Activated CD4-positive, alpha-beta T cell treated with anti-CD3 and anti-CD28 coated beads, Interleukin-10, Interleukin-2, amounts not matched to agents 100 ng/mL and 50 ng/mL, durations not matched to agents 16 hours and 8 hours (primary cell): ENCODE measurements at regions not wholly inside any gene's neighbourhood (a gene's known extent, or its start where the extent isn't known, plus 50 kb on each side); places are given as distances from the start of the nearest gene placed in this dataset.
"Not testable (repeated sequence)": the region's sequence is repeated elsewhere in the genome, so short reads cannot be mapped to it uniquely, and the experiment has no call there.

ENCODE experiments used
- DNase-seq: peaks from one replicate; pipeline ENCODE4 v3.0.0-alpha.2; 2020

DNA sequence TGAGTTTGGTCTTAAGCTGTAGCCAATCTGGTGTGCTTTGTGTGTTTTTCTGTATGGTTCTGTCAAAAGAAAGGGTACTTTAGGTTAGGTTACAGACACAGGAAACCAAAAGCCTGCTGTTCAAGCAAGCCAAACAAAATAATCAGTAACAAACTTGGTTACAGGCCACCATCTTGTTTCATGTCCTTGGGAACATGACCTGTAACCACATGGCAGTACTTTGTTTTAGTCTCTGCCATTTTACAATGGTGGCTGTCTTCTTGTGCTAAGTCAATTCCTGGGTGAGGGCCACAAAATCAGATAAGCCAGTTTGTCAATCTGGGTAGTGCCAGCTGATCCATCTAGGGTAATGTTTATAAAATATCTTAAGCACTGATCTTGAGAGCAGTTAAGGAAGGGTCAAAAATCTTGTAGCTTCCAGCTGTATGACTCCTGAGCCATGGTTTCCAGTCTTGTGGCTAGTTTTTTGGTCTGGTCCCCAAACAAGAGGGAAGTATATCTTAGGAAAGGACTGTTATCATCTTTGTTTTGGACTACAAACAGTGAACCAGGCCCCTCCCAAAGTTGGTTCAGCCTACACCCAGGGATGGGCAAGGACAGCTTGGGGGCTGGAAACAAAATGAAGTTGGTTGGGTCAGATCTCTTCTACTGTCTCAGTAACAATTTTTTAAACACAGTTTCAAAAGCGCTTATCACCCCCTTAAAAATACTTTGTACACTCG is 90.0 kb downstream of the IGLL5 start:
- DNase-seq, result no peak

DNA sequence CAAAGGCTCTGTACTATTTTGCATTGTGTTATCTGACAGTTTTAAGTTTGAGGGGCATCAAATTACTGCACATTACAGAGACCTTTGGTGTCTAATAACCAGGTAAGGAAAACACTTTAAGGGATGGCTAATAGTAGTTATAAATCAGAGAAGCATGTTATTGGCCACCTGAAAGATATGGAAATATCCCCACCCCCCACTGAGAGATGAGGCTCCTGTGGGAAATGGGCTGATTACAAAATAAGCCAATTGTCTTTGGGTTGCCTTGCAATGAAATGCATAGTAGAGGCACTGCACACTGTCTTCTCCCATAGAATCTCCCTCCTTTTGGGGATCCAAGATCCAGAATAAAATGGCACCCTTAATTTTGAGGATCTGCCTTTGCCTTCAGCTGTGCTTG is 91.0 kb downstream of the IGLL5 start:
- DNase-seq, result no peak

DNA sequence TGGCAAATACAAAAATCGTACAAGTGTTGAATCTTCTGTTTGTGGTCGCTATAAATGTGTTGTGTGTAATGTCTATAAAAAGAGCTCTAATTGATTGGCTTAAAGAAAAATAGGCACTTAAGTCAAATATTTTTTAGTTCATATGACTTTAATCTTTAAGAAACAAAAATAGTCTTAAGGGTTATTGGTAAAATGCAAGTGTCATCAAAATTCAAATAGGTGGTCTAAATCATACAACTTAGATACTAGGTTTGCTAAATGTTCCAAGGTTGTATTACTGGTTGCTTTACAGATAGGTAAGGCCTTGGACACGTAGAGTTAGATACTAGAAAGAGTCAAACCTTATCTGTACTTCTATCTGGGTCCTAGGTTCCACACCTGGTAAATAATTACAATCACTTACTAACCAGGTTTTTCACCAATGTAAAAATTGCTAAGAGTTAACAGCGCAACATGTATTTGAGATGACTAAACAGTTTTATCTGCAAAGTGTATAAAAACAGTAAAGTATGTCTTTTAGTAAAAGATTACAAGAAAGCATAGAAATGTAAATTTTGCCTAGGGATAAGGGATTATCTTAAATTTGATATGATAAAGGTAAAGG is 91.1 kb upstream of the GNAZ start:
- no peak for DNase-seq

DNA sequence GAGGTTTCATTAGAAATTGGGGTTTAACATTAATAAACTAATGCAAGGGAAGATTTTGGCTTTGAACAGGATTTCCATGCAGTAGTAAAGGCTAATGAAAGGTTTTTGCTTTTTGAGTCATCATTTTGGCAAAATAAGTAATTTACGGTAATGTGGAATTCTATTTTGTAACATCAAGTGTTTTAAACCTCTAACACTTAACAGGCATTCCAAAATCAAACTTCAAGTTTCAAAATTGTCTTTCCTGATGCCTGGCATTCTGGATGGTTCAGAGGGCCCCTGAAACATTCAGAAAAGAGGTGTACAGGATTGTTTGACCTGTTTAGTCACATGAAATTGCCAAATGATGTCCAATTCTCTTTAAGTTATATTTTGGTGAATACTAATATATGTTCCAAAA is 90.4 kb upstream of the GNAZ start:
- no peak for DNase-seq

DNA sequence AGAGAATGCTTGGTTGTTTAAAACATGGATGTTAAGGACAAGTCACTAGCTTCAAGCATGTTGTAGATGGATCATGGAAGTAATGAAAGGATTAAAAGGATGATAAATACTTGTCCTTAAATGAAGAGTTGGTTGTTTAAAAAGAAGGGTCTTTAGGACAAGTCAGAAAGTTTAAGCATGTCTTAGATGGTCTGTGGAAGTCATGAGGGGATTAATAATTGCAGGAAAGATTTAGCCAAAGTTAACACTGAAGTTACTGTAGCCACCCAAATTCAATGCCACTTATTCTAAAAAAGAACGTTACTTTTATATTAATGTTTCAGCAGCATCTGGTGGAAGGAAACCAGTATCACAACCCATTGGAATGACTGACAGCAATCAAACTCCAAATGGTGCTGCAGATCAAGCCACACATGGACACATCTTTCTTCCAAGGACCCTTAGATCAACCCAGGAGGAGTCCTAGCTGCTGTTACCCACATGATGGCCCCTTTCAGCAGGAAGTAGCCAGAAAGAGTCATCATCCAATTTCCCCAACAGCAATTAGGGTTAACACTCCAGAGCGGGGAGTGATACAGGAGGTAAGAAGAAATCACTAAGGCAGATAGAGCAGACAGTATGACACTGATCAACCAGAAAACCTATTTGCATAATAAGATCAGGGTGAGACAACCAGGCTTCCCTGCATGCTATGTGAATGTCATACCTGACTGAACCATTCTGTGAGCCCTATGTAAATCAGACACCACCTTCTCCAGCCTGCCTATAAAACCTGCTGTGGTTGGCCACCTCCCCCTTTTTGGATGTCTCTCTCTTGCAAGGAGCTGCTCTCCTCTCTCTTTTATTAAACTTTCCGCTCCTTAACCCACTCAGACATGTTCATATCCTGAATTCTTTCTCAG is 88.4 kb upstream of the GNAZ start:
- no peak for DNase-seq

DNA sequence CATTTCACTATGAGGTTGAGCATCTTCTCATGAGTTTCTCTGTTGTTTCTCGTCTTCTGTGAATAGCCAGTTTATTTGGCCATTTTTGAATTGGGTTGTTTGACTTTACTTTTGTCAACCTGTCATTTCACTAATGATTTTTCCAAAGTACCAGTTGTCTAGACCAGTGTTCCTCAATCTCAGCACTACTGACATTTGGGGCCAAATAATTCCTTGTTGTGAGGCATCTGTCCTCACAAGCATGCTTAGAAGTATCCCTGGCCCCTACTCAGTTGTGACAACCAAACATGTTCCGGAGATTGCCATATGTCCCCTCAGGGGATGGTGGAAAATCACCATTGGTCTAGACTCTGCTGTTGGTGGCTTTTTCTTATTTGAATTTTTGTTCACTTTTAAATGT is 87.7 kb upstream of the GNAZ start:
- no peak for DNase-seq

DNA sequence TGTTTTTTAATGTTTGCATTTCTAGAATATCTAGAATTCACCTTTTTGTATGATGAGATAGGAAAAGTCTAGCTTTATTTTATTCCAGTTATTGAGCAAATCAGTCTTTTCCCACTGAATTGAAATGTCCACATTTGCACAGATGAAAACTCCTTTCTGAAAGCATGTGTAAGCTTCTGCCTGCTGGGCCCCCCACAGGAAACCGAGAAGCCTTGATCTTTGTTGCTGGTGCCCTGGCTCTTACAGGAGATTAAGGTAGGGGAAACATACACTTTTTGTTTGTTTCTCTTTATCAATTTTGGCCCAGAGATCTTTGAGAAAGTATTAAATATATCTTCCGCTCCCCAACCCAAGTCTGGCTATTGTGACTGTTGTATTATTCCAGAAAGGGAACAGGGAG is 87.2 kb upstream of the GNAZ start:
- no peak for DNase-seq

DNA sequence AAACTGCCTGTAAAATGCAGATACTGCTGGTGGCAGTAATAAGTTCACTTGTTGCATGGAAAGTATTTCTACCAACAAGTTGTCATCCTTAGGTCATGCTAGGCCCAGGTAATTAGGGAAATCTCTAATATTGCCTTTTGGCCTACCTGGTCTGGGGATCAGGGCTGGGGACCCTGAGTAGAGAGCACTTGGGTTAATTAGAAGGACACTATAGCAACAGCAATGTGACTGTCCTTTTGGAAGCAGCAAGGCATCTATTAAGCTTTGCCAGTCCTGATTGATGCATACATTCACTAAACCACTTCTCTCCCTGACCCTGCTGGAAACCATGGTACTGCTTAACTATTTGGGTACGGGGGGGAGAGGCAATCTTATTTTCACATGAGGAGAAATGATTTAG is 86.5 kb upstream of the GNAZ start:
- DNase-seq, result no peak

DNA sequence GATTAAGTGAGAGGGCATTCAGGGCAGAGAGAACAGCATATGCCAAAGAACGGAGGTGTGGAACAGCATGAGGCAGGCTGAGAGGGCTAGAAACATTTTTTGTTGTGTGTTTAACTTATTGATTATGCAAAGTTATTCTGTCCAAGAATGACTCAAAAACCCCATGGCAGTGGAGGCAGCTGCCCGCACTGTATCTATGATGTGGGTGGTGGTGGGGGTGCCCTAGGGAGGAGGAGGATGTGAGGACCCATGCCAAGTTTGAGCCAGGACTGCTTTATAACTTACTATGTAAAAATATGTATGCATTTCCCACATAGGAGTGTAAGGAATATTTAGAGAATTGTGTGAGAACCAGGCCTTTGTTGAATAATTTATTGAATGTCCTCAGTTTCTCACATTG is 85.4 kb upstream of the GNAZ start:
- DNase-seq, result no peak

DNA sequence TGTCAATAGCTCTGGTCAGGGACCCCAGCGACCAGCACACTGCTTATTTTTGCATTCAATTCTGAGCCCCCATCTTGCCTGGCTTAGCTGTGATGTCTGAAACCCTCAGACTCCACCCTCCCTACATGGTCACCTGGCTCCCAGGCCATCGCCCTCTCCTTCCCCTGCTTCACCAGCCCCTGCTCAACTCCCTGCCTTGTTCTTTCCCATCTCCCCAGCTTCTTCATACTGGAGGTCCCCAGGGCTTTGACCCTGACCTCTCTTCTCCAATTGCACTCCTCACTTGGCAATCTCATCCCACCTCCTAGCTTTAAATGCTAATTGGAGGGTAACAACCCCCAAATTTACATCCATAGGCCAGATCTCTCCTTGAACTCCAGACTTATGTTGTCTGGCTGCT is 84.3 kb upstream of the GNAZ start:
- DNase-seq, result no peak

DNA sequence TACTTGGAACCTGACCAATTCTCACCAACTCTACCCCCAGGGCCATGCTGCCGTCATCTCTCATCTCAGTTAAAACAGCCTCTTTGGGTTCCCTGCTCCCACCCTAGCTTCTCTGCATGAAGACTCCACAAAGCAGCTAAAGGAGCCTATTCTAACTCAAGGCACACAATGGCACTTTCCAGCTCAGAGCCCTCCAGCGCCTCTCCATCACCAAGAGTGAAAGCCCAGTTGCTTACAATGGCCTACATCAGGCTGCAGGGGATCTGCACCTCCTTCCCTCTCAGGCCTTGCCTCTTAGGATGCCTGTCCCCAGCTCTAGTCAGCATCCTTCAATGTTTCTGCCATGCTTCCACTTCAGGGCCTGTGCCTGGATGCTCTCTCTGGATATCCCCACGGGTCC is 83.7 kb upstream of the GNAZ start:
- no peak for DNase-seq

DNA sequence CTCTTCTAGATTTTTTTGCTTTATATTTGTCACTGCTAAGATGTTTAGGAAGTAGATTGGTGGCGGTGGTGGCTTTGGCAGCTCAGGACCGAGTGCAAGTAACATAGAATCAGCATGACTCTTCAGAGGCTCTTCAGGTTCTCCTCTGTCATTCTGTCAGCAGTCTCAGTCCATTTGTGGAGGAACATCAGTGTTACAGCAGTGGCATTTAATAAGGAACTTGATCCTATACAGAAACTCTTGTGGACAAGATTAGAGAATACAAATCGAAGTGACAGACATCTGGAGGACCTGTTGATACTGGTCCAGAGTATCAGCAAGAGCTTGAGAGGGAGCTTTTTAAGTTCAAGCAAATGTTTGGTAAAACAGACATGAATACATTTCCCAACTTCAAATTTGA is 82.2 kb upstream of the GNAZ start:
- DNase-seq, result no peak

DNA sequence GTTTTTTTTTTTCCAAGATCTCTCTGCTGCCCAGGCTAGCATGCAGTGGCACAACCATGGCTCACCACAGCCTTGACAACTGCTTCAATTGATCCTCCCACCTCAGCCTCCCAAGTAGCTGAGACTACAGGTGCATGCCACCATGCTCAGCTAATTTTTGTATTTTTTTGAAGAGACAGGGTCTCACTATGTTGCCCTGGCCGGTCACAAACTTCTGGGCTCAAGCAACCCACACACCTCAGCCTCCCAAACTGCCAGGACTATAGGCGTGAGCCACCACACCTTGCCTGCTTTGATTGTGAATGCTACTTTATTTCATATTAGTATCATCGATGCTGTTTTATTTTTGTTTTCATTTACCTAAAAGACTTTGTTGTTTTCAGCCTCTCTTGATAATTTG is 81.5 kb upstream of the GNAZ start:
- DNase-seq, result no peak

DNA sequence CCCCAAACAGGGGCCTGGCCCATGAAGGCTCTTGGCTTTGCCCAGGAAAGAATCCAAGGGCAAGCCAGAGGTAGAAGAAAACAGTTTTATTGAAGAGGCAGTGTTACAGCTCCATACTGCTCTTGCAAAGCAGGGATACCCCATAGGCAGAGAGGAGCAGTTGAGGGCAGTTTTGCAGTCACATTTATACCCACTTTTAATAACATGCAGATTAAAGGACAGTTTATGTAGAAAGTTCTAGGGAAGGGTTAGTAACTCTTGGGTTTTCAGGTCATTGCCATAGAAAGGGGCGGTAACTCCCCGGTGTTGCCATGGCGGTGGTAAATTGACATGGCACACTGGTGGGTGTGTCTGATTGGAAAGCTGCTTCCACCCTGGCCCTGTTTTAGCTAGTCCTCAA is 80.5 kb upstream of the GNAZ start:
- no peak for DNase-seq

DNA sequence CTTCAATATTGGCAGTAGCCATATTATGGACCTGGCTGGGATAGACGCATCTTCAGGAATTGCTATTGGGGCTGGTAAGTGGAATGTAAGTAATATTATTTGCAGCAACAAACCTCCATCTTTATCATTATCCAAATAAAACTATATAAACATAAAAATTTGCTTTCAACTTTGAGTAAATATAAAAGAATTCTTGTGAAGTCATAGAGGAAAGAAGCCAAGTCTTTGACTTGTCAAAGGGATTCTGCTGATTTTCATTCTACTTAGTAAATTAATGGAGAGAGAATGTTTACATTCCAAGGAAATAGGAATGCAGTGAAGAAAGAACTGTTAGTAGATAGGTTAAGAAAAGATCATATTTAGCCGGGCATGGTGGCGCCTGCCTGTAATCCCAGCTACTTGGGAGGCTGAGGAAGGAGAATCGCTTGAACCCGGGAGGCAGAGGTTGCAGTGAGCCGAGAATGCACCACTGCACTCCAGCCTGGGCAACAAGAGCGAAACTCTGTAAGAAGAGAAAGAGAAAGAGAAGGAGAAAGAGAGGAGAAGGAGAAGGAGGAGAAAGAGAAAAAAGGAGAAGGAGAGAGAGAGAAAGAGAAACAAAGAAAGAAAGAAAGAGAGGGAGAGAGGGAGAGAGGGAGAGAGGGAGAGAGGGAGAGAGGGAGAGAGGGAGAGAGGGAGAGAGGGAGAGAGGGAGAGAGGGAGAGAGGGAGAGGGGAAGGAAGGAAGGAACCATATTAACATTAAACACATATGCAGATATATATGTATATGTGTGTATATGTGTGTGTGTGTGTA is 79.4 kb upstream of the GNAZ start:
- not testable (repeated sequence) for DNase-seq

DNA sequence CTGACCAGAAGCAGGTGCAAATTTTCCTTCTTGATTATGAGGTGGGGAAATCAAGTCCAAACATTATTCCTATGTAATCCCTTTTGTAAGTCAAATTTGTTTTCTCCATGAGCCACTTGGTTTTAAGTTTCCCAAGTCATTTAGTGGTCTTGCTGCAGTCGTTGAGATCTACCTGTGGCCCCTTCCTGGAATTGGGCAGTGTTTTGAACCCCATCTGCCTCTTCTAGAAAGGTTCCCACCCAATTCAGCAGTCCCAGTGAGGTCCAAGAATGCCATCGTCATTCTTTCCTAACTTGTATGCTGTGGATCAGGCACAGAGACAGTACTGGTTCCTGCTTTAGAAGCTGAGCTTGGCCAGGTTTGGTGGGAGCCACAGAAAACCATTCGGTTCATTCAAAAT is 77.8 kb upstream of the GNAZ start:
- no peak for DNase-seq

DNA sequence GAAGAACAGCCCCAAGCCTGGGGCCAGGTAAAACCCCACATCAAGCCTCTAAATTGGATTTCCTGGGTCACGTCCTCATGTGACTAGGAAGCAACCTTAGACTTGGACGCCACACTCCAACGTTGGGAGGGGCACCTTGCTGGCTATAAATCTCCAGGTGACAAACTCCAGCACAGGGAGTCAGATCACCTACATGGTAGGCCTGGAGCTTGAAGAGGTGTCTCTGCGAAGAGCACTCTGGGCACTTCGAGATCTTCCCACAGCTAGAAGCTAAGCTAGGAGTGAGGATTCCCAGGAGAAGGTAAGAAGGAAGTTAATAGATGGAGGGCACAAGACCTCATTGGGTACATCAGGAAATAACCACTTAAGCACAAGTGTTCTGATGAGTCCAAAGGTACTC is 77.1 kb upstream of the GNAZ start:
- no peak for DNase-seq

DNA sequence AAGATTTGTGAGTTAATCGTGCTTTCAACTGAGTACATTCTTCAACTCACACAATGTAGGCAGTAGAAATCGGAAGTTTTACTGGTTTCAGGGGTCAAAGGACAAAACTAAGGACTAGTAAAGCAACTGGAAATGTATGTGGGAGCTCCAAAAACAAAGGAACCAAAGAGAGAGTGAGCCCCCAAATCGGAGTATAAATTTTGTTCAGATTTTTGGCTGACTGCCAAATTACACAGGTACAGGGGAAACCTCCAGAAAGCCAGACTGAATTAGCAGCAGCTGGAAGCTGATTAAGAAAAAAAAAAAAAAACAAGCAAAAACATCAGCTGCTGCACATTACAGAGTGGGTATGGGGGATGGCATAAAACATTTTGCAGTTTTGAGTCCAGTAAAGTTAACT is 75.2 kb upstream of the GNAZ start:
- no peak for DNase-seq

DNA sequence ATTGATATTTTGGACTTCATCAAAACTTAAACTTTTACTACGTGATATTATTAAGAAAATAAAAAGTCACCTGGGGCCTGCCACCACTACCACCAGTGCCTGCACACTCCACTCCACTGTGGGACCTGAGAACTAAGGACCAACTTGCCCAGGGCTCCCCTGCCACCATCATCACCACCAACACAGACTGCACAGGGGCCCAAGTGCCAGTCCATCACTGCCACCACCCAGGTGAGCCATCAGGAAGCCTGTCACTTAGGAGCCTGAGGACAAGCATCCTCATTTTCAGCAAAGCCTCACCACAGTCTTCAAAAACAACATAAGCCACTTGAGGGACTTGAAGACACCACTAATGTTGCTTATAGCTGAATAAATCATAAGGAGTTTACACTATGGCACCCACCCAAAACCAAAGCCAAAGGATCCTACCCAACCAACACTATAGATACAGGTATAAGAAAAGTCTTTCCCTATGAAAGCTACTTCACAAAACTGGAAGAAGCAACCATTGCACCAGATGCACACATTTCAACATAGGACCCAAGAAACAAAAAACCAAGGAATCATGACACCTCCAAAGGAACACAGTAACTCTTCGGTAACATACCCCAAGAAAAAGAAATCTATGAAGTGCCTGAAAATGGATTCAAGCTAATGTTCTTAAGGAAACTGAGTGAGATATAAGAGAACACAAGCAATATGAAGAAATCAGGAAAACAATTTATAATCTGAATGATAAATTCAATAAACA is 73.6 kb upstream of the GNAZ start:
- no peak for DNase-seq

DNA sequence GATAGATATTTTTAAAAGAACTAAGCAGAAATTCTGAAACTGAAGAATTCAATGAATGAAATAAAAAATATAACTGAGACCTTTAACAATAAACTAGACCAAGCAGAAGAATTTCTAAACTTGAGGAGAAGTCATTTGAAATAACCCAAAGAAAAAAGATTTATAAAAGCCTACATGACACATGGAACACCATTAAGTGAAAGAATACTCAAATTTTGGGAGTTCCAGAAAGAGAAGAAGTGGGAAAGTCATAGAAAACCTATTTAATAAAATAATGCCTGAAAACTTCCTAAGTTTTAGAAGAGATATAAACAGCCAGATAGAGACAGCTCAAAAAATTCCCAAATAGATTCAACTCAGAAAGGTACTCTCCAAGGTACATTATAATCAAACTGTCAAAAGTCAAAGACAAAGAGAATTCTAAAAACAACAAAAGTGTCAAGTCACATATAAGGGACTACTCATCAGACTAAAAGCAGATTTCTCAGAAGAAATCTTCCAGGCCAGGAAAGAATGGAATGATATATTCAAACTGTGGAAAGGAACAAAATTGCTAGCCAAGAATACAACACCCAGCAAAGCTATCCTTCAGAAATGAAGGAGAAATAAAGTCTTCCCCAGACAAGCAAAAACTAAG is 72.9 kb upstream of the GNAZ start:
- DNase-seq, result no peak

DNA sequence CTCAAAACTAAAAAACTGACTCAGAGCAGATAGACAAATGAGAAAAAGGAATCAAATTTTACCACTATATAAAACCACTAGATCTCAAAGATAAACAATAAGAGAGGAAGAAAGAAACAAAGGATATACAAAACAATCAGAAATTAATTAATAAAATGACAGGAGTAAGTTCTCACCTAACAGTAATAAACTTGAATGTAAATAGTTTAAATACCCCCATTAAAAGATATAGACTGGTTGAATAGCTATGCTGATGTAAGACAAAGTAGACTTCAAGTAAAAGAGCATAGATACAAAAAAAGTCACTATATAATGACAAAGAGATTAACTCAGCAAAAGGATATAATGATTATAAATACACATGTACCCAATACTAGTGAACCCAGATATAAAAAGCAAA is 72.3 kb upstream of the GNAZ start:
- no peak for DNase-seq

DNA sequence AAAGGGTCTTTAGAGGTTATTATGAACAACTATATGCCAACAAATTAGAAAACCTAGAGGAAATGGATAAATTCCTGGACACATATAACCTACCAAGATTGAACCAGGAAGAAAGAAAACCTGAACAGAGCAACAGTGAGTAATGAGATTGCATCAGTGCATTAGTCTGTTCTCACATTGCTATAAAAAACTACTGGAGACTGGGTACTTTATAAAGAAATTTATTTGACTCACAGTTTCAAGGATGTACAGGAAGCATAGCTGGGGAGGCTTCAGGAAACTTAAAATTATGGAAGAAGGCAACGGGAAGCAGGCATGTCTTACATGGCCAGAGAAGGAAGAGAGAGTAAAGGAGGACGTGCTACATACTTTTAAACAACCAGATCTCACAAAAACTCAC is 70.8 kb upstream of the GNAZ start:
- DNase-seq, result no peak
